ENCODE measurements at regions not wholly inside any gene's neighbourhood (a gene's known extent, or its start where the extent isn't known, plus 50 kb on each side); places are given as distances from the start of the nearest gene placed in this dataset.
A peak's percentile ranks its signal among the peaks of the same experiment; 100 is the strongest.
"Not testable (repeated sequence)": the region's sequence is repeated elsewhere in the genome, so short reads cannot be mapped to it uniquely, and the experiment has no call there.

GRCh38 chr9:65426231-65426630 lies 141.2 kb upstream of the FOXD4L5 start:
- peak in 2 of 6 donors; percentile 36 to 60 for DNase-seq
- Histone ChIP-seq H3K27me3 (no peaks in the 10 kb centered on the region), H3K27ac (no peak overlapping the region), H3K36me3 (no peaks in the 10 kb centered on the region), H3K9me3 (no peaks in the 10 kb centered on the region), H3K4me3 (no peak overlapping the region), H3K4me1 (no peaks in the 10 kb centered on the region)
- ATAC-seq = no peak
- 73 to 77% methylated on average over 8 of the region's 8 CpGs for WGBS, 2 donors
- intact Hi-C loops (cut with DNase I) = no loop called here
- TF ChIP-seq CTCF (IDR thresholded peaks at IDR 0.05) = no peak
- no peak for FAIRE-seq

- H3K9me3 ChIP-seq; DNase-seq; H3K27me3 ChIP-seq; H3K36me3 ChIP-seq; H3K4me3 ChIP-seq; FAIRE-seq; H3K27ac ChIP-seq; intact Hi-C loops (cut with DNase I); ATAC-seq; H3K4me1 ChIP-seq: not testable (repeated sequence)
- 36 to 41% methylated on average over 5 of the region's 5 CpGs for WGBS, 2 donors
These were observed 140.2 kb upstream of the FOXD4L5 start for GRCh38 chr9:65425183-65425582.

- intact Hi-C loops (cut with DNase I); H3K27me3 ChIP-seq; H3K4me1 ChIP-seq; H3K27ac ChIP-seq; H3K4me3 ChIP-seq; H3K36me3 ChIP-seq; H3K9me3 ChIP-seq; FAIRE-seq; ATAC-seq: not testable (repeated sequence)
- DNase-seq = peak in 2 of 6 donors; percentile 30 to 57
- 67 to 70% methylated on average over 6 to 8 of the region's 8 CpGs for WGBS, 2 donors
These were observed 139.5 kb upstream of the FOXD4L5 start for GRCh38 chr9:65424437-65424984.

- H3K27ac ChIP-seq; intact Hi-C loops (cut with DNase I); H3K27me3 ChIP-seq; H3K4me3 ChIP-seq; FAIRE-seq; H3K36me3 ChIP-seq; H3K9me3 ChIP-seq; H3K4me1 ChIP-seq: not testable (repeated sequence)
- peak in 1 of 4 donors; percentile 22 for ATAC-seq
- WGBS, 2 donors = 73 to 82% methylated on average over 17 to 18 of the region's 18 CpGs
- peak in 2 of 6 donors; percentile 41 to 63 for DNase-seq
These were observed 138.9 kb upstream of the FOXD4L5 start for GRCh38 chr9:65423691-65424436.

- H3K36me3 ChIP-seq; intact Hi-C loops (cut with DNase I); H3K9me3 ChIP-seq; H3K27ac ChIP-seq; FAIRE-seq; H3K4me1 ChIP-seq; H3K27me3 ChIP-seq; H3K4me3 ChIP-seq; ATAC-seq: not testable (repeated sequence)
- DNase-seq = peak in 2 of 6 donors; percentile 45 to 58
- 58 to 68% methylated on average over 11 to 12 of the region's 13 CpGs for WGBS, 2 donors
These were observed 138.1 kb upstream of the FOXD4L5 start for GRCh38 chr9:65422966-65423690.

- FAIRE-seq; intact Hi-C loops (cut with DNase I); DNase-seq; H3K4me3 ChIP-seq; H3K4me1 ChIP-seq; H3K27me3 ChIP-seq; ATAC-seq; H3K9me3 ChIP-seq; H3K36me3 ChIP-seq; H3K27ac ChIP-seq: not testable (repeated sequence)
- 53 to 55% methylated on average over 2 of the region's 2 CpGs for WGBS, 2 donors
These were observed 136.5 kb upstream of the FOXD4L5 start for GRCh38 chr9:65421486-65421885.

- intact Hi-C loops (cut with DNase I) = no loop called here
- H3K4me3 ChIP-seq = no peak overlapping the region
- no peak overlapping the region for H3K27ac ChIP-seq
- DNase-seq (peak in 1 of 6 donors; percentile 36), FAIRE-seq (no peak), ATAC-seq (no peak)
- no peaks in the 10 kb centered on the region for H3K27me3 ChIP-seq
- WGBS, 2 donors = 63 to 67% methylated on average over 5 of the region's 5 CpGs
- H3K36me3 ChIP-seq = no peaks in the 10 kb centered on the region
- H3K9me3 ChIP-seq = no peaks in the 10 kb centered on the region
- H3K4me1 ChIP-seq = no peaks in the 10 kb centered on the region
- no peak for TF ChIP-seq CTCF (IDR thresholded peaks at IDR 0.05)
These were observed 135.8 kb upstream of the FOXD4L5 start for GRCh38 chr9:65420771-65421170.

GRCh38 chr9:65418966-65419365 lies 134.0 kb upstream of the FOXD4L5 start:
- H3K9me3 ChIP-seq; H3K4me1 ChIP-seq; H3K27ac ChIP-seq; intact Hi-C loops (cut with DNase I); H3K4me3 ChIP-seq; FAIRE-seq; H3K36me3 ChIP-seq; H3K27me3 ChIP-seq; ATAC-seq; DNase-seq: not testable (repeated sequence)
- WGBS, 2 donors = 36 to 42% methylated on average over 4 of the region's 4 CpGs

- intact Hi-C loops (cut with DNase I); H3K9me3 ChIP-seq; H3K4me3 ChIP-seq; H3K27me3 ChIP-seq; DNase-seq; H3K4me1 ChIP-seq; H3K36me3 ChIP-seq; H3K27ac ChIP-seq; FAIRE-seq; ATAC-seq: not testable (repeated sequence)
- WGBS, 2 donors = 36 to 50% methylated on average over 7 of the region's 7 CpGs
These were observed 131.9 kb upstream of the FOXD4L5 start for GRCh38 chr9:65416948-65417347.

GRCh38 chr9:65414249-65414648 lies 129.2 kb upstream of the FOXD4L5 start:
- H3K4me1 ChIP-seq; FAIRE-seq; ATAC-seq; intact Hi-C loops (cut with DNase I); DNase-seq; H3K9me3 ChIP-seq; H3K27ac ChIP-seq; H3K36me3 ChIP-seq; H3K27me3 ChIP-seq; H3K4me3 ChIP-seq: not testable (repeated sequence)
- WGBS, 2 donors = 24 to 29% methylated on average over 4 of the region's 4 CpGs
